ENCODE measurements at regions not wholly inside any gene's neighbourhood (a gene's known extent, or its start where the extent isn't known, plus 50 kb on each side); places are given as distances from the start of the nearest gene placed in this dataset.

DNA sequence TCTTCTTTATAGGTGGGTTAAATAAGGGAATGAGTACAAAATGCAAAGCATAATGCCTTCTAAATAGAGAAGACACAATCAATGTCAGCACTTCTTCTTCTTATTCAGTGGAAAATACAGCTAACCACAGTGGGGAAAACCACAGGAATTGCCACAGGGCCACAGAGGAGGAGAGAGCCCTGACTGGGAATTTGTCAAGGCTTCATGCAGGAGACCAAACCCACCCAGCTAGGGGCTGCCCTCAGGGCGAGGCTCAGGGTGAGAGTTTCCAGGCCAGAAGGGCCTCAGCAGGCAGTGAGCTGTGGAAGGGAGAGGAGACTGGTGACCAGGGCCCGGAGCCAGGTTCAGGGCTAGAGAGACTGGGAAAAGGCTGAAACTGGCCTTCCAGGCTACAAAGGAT is 279.1 kb downstream of the MSX2 start:
- TF ChIP-seq EZH2phosphoT487 (IDR thresholded peaks at IDR 0.05; ENCODE audit: insufficient read depth, low read depth) (no peak), EZH2 (IDR thresholded peaks at IDR 0.05; ENCODE audit: insufficient read depth, poor library complexity, severe bottlenecking) (no peak)
